Fibroblast of the aortic adventitia (primary cell): ENCODE measurements at regions not wholly inside any gene's neighbourhood (a gene's known extent, or its start where the extent isn't known, plus 50 kb on each side); places are given as distances from the start of the nearest gene placed in this dataset. TPM values are rescaled to one million over a fixed set of nuclear protein-coding genes. Genes with fewer than 3 reads are reported as not detected.
A peak's percentile ranks its signal among the peaks of the same experiment; 100 is the strongest.

Experiments
- DNase-seq: peaks from one replicate; pipeline ENCODE4 v3.0.0-alpha.2; 2010; ENCODE audit warnings: low read depth
- H3K4me3 ChIP-seq: 2 replicates; pipeline ENCODE4 v1.5.1; 2011; ENCODE audit warnings: low read depth, mild to moderate bottlenecking, control low read depth, low read length, moderate library complexity
- CTCF ChIP-seq: IDR thresholded peaks from 2 replicates; pipeline ENCODE4 v1.5.1; 2011; ENCODE audit warnings: mild to moderate bottlenecking, low read length, control low read depth, inconsistent platforms; ENCODE audit not compliant: insufficient read depth
- small RNA-seq: library from RNA; depleted of rRNA; stranded (forward); fragments of <200 nt; gene quantifications from one replicate; pipeline ENCODE3, GENCODE V24; 2012

DNA sequence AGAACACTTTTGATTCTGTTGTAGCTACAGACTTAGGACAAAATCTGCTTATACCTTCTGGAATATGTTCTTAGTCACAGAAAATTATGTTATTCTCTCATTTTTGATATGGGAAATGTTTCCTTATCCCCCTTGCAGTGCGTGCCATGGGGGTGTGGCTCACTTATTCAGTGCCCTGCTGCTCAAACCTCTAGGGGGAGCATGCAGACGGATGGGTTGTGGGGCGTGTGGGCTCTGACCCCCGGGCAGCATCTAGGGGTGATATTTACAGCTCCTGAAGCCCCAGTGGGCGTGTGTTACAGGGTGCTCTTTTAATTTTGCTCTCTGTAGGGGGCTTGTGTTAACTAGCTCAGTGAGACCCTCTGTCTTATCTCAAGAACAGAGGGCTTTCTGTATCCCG is 61.3 kb upstream of the FERMT1 start:
- TF ChIP-seq CTCF = no peak
- no peak overlapping the region for H3K4me3 ChIP-seq
- DNase-seq = no peak

DNA sequence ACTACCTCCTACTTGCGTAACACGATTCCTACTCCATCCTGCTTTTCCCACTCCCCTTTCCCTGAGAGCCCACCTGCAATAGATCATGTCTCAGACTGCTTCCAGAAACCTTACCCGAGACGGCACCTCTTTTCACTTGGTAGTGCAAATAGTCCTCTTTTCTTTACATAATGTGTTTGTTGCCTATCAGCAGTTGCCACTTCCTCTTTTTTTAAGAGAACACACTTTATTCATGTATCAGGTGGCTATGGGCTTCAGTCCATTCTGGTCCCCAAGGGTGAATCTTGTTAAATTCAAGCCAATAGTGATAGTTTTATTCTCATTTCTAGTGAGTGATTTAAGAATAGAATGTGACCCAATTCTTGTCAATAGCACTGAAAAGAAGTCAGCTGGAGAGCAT is 57.7 kb upstream of the FERMT1 start:
- no peak for TF ChIP-seq CTCF
- H3K4me3 ChIP-seq = no peak overlapping the region
- no peak for DNase-seq

DNA sequence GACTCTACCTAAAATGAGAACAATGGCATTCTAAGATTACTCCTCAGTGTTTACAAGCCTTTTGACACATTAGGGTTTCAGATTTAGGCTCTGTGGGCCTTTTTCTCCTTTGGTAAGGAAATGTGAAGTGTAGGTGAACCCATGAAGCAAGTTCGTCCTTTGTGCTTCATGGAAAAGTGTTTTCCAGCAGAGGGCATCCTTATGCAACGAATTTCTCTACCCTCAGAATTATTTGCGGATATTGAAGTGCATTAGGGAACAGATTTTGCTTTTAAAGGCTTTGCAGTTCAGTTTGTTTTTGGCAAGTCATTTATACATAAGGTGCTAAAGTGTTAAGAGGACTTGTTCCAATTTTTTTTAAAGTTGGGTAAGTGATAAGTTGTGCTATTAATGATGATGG is 55.7 kb upstream of the FERMT1 start:
- TF ChIP-seq CTCF = peak; percentile 46
- peak; percentile 63 for DNase-seq

GRCh38 chr20:6173481-6173880 is 50.7 kb upstream of the FERMT1 start:
- no peak for DNase-seq
- H3K4me3 ChIP-seq = no peak overlapping the region
- TF ChIP-seq CTCF = no peak

More for the DNA sequence above, 55.7 kb upstream of the FERMT1 start:
- no peak overlapping the region for H3K4me3 ChIP-seq

Small RNA genes in the stretch of these regions (small RNA-seq; reads per million reads assigned to genes)
- gene AL109618.2 = not detected
